ENCODE measurements at regions not wholly inside any gene's neighbourhood (a gene's known extent, or its start where the extent isn't known, plus 50 kb on each side); places are given as distances from the start of the nearest gene placed in this dataset.

DNA sequence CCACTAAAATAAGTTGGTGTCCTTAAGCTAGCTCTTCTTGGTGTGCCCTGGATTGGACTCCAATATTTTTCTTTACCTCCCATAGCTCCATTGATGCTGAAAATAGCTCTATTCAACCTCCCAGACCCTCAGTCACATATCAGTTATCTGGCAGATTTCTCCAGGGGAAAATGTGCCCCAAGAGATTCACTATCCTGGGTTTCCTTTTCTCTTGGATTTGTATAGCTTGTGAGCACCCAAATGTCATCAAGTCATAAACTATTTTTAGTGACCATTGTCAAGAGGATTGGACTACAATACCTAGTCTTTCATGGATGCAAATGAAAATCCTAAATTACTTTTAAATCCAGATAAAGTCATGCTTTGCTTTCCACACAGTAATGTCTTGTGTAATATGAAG is 339.6 kb upstream of the FOXG1 start:
- no peaks in the 10 kb centered on the region for H3K36me3 ChIP-seq (ENCODE audit: control insufficient read depth, insufficient read depth, low read length)
- no peak overlapping the region for H3K9ac ChIP-seq (ENCODE audit: low read depth, low read length)
- no peaks in the 10 kb centered on the region for H3K4me1 ChIP-seq (ENCODE audit: control insufficient read depth, insufficient read depth, low read length)
- no peaks in the 10 kb centered on the region for H3K27me3 ChIP-seq (ENCODE audit: control insufficient read depth, insufficient read depth, low read length)
- no peak overlapping the region for H3K27ac ChIP-seq (ENCODE audit: low read depth, low read length)
- no peak overlapping the region for H3K4me3 ChIP-seq (ENCODE audit: low read depth, low read length)
- peaks cover 4% of the 10 kb centered on the region for H3K9me3 ChIP-seq (ENCODE audit: control insufficient read depth, insufficient read depth, low read length)

DNA sequence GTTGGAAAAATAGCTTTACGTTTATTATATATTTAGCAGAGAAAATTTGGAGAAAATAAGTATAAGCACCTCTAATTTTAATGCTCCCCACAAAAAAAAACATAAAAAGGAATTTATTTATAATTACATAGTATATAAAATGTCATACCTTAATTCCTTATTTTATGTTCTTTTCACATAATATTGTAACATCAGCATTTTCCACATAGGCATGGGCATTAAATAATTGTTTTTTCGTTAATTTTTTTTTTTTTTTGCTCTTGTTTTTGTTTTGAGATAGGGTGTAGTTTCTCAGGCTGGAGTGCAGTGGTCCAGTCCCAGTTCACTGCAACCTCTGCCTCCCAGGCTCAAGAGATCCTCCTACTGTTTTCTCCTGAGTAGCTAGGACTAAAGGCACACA is 329.8 kb upstream of the FOXG1 start:
- peaks cover 4% of the 10 kb centered on the region for H3K9me3 ChIP-seq (ENCODE audit: control insufficient read depth, insufficient read depth, low read length)
- H3K4me3 ChIP-seq (ENCODE audit: low read depth, low read length): no peak overlapping the region
- H3K27me3 ChIP-seq (ENCODE audit: control insufficient read depth, insufficient read depth, low read length): no peaks in the 10 kb centered on the region
- no peak overlapping the region for H3K9ac ChIP-seq (ENCODE audit: low read depth, low read length)
- H3K4me1 ChIP-seq (ENCODE audit: control insufficient read depth, insufficient read depth, low read length): no peaks in the 10 kb centered on the region
- no peak overlapping the region for H3K27ac ChIP-seq (ENCODE audit: low read depth, low read length)
- H3K36me3 ChIP-seq (ENCODE audit: control insufficient read depth, insufficient read depth, low read length): no peaks in the 10 kb centered on the region

DNA sequence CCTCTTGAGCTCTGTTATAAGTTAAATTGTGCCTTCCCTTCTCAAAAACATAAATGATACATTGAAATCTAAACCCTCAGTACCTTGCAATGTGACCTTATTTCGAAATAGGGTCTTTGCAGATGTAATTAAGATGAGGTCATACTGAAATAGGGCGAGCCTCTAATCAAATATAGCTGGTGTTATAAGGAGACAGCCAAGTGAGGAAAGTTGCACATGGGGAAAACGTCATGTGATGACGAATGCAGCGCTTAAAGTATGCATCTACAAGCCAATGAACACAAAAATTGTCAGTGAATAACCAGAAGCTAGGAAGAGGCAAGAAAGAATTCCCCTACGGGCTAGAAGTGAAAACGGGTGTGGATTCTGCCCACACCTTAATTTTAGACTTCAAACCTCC is 305.2 kb upstream of the FOXG1 start:
- no peak overlapping the region for H3K4me3 ChIP-seq (ENCODE audit: low read depth, low read length)
- H3K27me3 ChIP-seq (ENCODE audit: control insufficient read depth, insufficient read depth, low read length): no peaks in the 10 kb centered on the region
- no peaks in the 10 kb centered on the region for H3K4me1 ChIP-seq (ENCODE audit: control insufficient read depth, insufficient read depth, low read length)
- H3K9ac ChIP-seq (ENCODE audit: low read depth, low read length): no peak overlapping the region
- no peak overlapping the region for H3K27ac ChIP-seq (ENCODE audit: low read depth, low read length)
- H3K36me3 ChIP-seq (ENCODE audit: control insufficient read depth, insufficient read depth, low read length): no peaks in the 10 kb centered on the region
- 0 out of 2 replicates have a peak, but pooled peaks cover 5% of the 10 kb centered on the region for H3K9me3 ChIP-seq (ENCODE audit: control insufficient read depth, insufficient read depth, low read length)

DNA sequence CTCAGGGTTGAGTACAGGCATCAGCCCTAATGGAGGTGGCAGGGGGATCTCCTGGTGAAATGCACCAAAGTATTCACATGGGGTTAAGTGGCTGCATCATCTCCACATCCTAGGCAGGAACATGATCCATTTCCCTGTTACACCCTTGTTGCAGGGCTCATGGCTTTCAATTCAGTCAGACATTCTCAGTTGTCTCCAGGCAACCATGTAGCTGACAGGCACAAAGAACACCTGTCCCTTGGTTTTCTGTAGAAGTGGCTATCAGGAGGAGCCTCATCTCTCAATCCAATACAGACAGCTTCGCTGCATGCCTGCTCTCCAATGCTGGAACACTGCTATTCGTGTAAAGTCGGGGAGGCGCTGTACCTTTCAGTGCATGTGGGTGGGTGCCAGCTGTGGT is 299.0 kb upstream of the FOXG1 start:
- H3K9ac ChIP-seq (ENCODE audit: low read depth, low read length): no peak overlapping the region
- H3K36me3 ChIP-seq (ENCODE audit: control insufficient read depth, insufficient read depth, low read length): no peaks in the 10 kb centered on the region
- peaks cover 5% of the 10 kb centered on the region; the same call in 1 of the 2 replicates for H3K4me1 ChIP-seq (ENCODE audit: control insufficient read depth, insufficient read depth, low read length)
- H3K27ac ChIP-seq (ENCODE audit: low read depth, low read length): no peak overlapping the region
- no peaks in the 10 kb centered on the region for H3K27me3 ChIP-seq (ENCODE audit: control insufficient read depth, insufficient read depth, low read length)
- H3K4me3 ChIP-seq (ENCODE audit: low read depth, low read length): no peak overlapping the region
- H3K9me3 ChIP-seq (ENCODE audit: control insufficient read depth, insufficient read depth, low read length): 0 out of 2 replicates have a peak, but pooled peaks cover 6% of the 10 kb centered on the region

DNA sequence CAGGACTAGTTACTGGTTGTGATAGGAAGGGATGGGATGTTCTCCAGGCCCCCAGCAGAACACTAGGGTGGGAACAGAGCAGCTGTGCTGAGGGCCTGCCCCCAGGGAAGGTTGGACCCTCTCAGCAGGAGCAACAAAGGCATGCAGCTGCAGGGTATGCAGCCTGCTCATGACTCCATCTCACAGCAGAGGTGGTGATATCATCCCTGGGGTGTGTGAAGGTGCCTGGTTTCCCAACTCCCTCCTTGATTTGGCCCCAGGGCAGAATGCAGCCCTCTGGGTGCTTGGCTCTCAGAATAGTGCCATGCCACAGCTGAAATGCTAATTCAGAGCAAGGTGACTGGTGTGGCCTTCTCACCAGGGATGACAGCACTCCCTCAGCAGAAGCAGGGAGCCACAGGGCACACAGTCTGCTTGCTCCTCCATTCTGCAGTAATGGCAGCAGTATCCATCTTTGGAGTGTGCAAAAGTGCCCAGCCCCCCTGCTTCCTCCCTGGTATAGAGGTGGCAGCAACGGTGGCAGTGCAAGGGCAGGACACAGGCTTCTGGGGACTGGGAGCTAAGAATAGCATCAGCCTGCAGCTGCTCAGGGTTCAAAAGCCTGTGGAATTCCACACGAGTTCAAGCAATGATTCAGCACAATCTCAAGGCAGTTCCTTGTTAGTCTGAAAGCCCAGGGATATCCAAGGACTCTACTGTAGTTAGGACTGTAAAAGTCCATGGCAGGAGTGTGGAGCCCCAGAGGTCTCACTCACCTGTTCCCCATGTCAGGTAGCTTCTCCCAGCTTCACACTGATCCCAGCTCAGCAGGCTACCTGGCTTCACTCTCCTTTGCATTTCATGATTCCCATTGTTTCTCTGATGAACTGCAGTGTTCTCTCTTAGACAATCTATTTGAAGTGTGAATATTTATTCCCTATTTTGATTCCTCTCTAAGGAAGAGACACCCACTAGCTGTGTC is 298.1 kb upstream of the FOXG1 start:
- H3K4me3 ChIP-seq (ENCODE audit: low read depth, low read length): no peak overlapping the region
- H3K36me3 ChIP-seq (ENCODE audit: control insufficient read depth, insufficient read depth, low read length): no peaks in the 10 kb centered on the region
- no peak overlapping the region for H3K27ac ChIP-seq (ENCODE audit: low read depth, low read length)
- no peaks in the 10 kb centered on the region for H3K27me3 ChIP-seq (ENCODE audit: control insufficient read depth, insufficient read depth, low read length)
- peaks cover 5% of the 10 kb centered on the region; the same call in 1 of the 2 replicates for H3K4me1 ChIP-seq (ENCODE audit: control insufficient read depth, insufficient read depth, low read length)
- 0 out of 2 replicates have a peak, but pooled peaks cover 6% of the 10 kb centered on the region for H3K9me3 ChIP-seq (ENCODE audit: control insufficient read depth, insufficient read depth, low read length)
- no peak overlapping the region for H3K9ac ChIP-seq (ENCODE audit: low read depth, low read length)

DNA sequence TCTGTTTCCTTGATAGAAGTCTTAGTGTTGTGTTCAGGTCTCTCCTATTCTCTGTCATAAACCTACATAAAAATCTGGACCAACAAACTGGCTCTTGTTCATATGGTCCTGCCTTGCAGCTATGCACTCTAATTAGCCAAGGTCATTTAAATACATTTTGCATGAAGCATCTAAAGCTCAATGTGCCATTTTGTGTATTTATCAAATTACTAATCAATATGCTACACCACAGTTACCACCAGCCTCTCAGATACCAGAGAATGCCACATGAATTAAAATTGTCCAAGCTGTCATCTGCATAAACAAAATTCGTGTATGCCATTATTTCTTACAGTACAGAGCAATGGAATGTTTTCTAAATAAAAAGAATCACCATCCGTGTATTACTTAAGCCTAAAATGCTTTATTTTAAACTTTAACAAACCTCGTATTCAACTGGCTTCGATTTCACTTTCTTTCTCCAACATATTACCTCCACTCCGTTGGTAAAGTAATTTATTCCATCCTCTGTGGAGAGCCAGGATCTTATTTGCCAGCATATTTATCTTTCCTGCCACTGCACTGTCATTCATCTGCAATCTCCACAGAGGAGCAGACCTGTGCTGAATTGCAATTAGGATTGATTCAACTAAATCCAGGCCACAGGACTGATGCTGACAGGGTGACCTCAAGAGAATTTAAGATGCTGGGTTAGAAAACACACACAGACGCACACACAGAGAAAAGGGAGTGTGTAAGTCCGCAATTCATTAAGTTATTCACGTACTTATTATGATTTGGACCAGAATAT is 284.1 kb upstream of the FOXG1 start:
- H3K4me1 ChIP-seq (ENCODE audit: control insufficient read depth, insufficient read depth, low read length): no peaks in the 10 kb centered on the region
- no peak overlapping the region for H3K27ac ChIP-seq (ENCODE audit: low read depth, low read length)
- H3K9ac ChIP-seq (ENCODE audit: low read depth, low read length): no peak overlapping the region
- H3K27me3 ChIP-seq (ENCODE audit: control insufficient read depth, insufficient read depth, low read length): no peaks in the 10 kb centered on the region
- no peaks in the 10 kb centered on the region for H3K36me3 ChIP-seq (ENCODE audit: control insufficient read depth, insufficient read depth, low read length)
- H3K9me3 ChIP-seq (ENCODE audit: control insufficient read depth, insufficient read depth, low read length): no peaks in the 10 kb centered on the region
- H3K4me3 ChIP-seq (ENCODE audit: low read depth, low read length): no peak overlapping the region

DNA sequence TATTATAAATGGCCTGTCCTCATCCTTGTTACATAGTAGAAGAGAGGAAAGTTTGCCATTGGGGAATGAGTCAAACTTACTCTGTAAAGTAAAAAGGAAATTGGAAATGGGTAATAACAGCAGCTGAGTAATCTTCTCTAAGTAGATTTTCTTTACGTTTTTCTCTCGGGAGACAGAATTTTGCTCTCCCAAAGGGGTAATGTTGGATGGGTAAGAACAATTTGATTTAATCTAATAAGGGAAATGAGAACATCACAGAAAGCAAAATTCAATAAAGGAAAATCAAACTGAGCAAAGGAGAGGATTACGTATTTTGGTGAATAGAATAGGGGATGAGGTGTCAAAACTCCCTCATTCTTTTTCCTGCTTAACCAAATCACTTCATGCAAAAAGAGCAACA is 283.1 kb upstream of the FOXG1 start:
- no peaks in the 10 kb centered on the region for H3K27me3 ChIP-seq (ENCODE audit: control insufficient read depth, insufficient read depth, low read length)
- no peaks in the 10 kb centered on the region for H3K4me1 ChIP-seq (ENCODE audit: control insufficient read depth, insufficient read depth, low read length)
- no peak overlapping the region for H3K27ac ChIP-seq (ENCODE audit: low read depth, low read length)
- H3K9ac ChIP-seq (ENCODE audit: low read depth, low read length): no peak overlapping the region
- no peak overlapping the region for H3K4me3 ChIP-seq (ENCODE audit: low read depth, low read length)
- no peaks in the 10 kb centered on the region for H3K36me3 ChIP-seq (ENCODE audit: control insufficient read depth, insufficient read depth, low read length)
- H3K9me3 ChIP-seq (ENCODE audit: control insufficient read depth, insufficient read depth, low read length): no peaks in the 10 kb centered on the region

DNA sequence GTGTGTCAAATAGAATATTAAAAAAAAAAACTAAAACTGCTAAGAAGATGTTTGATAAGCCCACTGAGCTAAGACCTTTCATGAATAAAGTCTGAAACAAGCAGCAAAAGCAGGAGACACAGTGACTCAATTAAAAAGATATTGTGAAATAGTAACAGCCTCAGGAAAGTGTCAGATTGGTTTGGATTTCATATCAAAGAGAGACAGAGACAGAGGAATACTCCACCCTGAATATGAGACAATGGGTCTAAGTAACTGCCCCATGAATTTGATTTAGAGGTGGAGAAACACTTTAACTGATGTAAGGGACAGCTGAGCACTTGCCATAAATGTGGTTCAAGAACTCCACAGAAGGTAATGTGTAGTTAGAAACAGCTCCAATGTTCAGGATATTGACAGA is 277.9 kb upstream of the FOXG1 start:
- Histone ChIP-seq H3K4me3 (ENCODE audit: low read depth, low read length) (no peak overlapping the region), H3K4me1 (ENCODE audit: control insufficient read depth, insufficient read depth, low read length) (no peaks in the 10 kb centered on the region), H3K27me3 (ENCODE audit: control insufficient read depth, insufficient read depth, low read length) (no peaks in the 10 kb centered on the region), H3K27ac (ENCODE audit: low read depth, low read length) (no peak overlapping the region), H3K36me3 (ENCODE audit: control insufficient read depth, insufficient read depth, low read length) (no peaks in the 10 kb centered on the region), H3K9me3 (ENCODE audit: control insufficient read depth, insufficient read depth, low read length) (no peaks in the 10 kb centered on the region), H3K9ac (ENCODE audit: low read depth, low read length) (no peak overlapping the region)

DNA sequence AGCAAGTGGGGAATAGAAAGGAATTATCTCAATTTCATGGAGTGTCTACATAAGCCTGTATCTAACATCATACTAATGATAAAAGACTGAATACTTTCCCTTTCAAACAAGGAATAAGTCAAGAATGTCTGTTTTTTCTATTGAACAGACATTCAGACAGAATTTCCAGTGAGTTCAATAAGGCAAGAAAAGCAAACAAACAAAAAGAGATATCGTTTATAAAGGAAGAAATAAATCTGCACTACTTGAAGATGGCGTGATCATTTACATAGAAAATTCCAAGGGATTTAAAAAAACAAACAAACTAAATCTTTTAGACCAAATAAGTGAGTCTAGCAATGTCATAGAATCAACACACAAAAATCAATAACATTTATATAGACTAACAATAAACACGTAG is 273.1 kb upstream of the FOXG1 start:
- no peak overlapping the region for H3K4me3 ChIP-seq (ENCODE audit: low read depth, low read length)
- H3K27me3 ChIP-seq (ENCODE audit: control insufficient read depth, insufficient read depth, low read length): no peaks in the 10 kb centered on the region
- no peaks in the 10 kb centered on the region for H3K36me3 ChIP-seq (ENCODE audit: control insufficient read depth, insufficient read depth, low read length)
- H3K27ac ChIP-seq (ENCODE audit: low read depth, low read length): no peak overlapping the region
- H3K9ac ChIP-seq (ENCODE audit: low read depth, low read length): no peak overlapping the region
- no peaks in the 10 kb centered on the region for H3K4me1 ChIP-seq (ENCODE audit: control insufficient read depth, insufficient read depth, low read length)
- no peaks in the 10 kb centered on the region for H3K9me3 ChIP-seq (ENCODE audit: control insufficient read depth, insufficient read depth, low read length)

DNA sequence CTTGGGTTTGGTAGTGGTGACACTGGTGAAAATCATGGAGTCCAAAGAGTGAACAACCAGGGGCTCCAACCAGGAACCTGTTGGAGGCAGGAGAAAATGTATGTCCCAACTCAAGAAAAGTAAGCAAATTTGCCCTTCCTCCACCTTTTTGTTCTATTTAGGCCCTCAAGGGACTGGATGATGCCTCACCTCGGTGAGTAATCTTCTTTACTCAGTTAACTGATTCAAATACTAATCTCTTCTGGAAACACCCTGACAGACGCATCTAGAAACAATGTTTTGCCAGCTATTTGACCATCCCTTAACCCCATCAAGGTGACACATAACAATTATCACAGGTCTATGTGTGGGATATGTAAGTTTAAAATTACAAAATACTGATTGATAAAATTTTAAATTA is 272.4 kb upstream of the FOXG1 start:
- Histone ChIP-seq H3K4me3 (ENCODE audit: low read depth, low read length) (no peak overlapping the region), H3K9ac (ENCODE audit: low read depth, low read length) (no peak overlapping the region), H3K27me3 (ENCODE audit: control insufficient read depth, insufficient read depth, low read length) (no peaks in the 10 kb centered on the region), H3K9me3 (ENCODE audit: control insufficient read depth, insufficient read depth, low read length) (no peaks in the 10 kb centered on the region), H3K27ac (ENCODE audit: low read depth, low read length) (no peak overlapping the region), H3K36me3 (ENCODE audit: control insufficient read depth, insufficient read depth, low read length) (no peaks in the 10 kb centered on the region), H3K4me1 (ENCODE audit: control insufficient read depth, insufficient read depth, low read length) (no peaks in the 10 kb centered on the region)

DNA sequence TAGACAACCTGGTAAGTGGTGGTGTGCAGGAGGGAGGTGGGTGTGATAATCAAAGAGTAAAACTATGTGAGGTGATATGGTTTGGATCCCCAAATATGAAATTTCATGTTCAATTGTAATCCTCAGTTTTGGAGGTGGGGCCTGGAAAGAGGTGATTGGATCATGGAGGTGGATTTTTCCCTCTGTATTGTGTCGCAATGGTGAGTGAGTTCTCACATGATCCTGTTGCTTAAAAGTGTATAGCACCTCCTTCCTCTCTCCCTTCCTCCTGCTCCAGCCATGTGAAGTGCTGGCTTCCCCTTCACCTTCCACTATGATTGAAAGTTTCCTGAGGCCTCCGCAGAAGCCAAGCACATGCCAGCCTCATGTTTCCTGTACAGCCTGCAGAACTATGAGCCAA is 270.2 kb upstream of the FOXG1 start:
- no peaks in the 10 kb centered on the region for H3K36me3 ChIP-seq (ENCODE audit: control insufficient read depth, insufficient read depth, low read length)
- H3K27me3 ChIP-seq (ENCODE audit: control insufficient read depth, insufficient read depth, low read length): no peaks in the 10 kb centered on the region
- H3K27ac ChIP-seq (ENCODE audit: low read depth, low read length): no peak overlapping the region
- no peak overlapping the region for H3K9ac ChIP-seq (ENCODE audit: low read depth, low read length)
- no peaks in the 10 kb centered on the region for H3K9me3 ChIP-seq (ENCODE audit: control insufficient read depth, insufficient read depth, low read length)
- H3K4me3 ChIP-seq (ENCODE audit: low read depth, low read length): no peak overlapping the region
- no peaks in the 10 kb centered on the region for H3K4me1 ChIP-seq (ENCODE audit: control insufficient read depth, insufficient read depth, low read length)
